Breast epithelium (tissue), 4 donors: ENCODE measurements at regions not wholly inside any gene's neighbourhood (a gene's known extent, or its start where the extent isn't known, plus 50 kb on each side); places are given as distances from the start of the nearest gene placed in this dataset.

Source experiments
- DNase-seq, 2 donors: peaks; one replicate each; pipeline ENCODE4 v3.0.0-alpha.2; 2019; ENCODE audit warnings: low spot score in 2 of 2
- H3K27ac ChIP-seq, 2 donors: fragments of 200-600 bp; sonication (generic) in 1 of 2; one replicate each; pipeline ENCODE4 v1.5.1; 2016 to 2019; ENCODE audit warnings: mild to moderate bottlenecking in 1 of 2
- H3K27me3 ChIP-seq, 2 donors: fragments of 200-600 bp; sonication (generic) in 1 of 2; one replicate each; pipeline versions ENCODE4 v1.5.1 to v1.6.0; 2017 to 2019; ENCODE audit warnings: control low read depth in 1 of 2, mild to moderate bottlenecking in 1 of 2
- H3K36me3 ChIP-seq: fragments of 200-600 bp; one replicate; pipeline ENCODE4 v1.5.1; 2019
- H3K4me1 ChIP-seq, 2 donors: fragments of 200-600 bp; sonication (generic); one replicate each; pipeline ENCODE4 v1.5.1; 2016 to 2019; ENCODE audit warnings: control low read depth in 1 of 2
- H3K4me3 ChIP-seq, 3 donors: fragments of 200-600 bp; sonication (generic); 1 replicate in 2 of 3; 2 replicates in 1 of 3; pipeline ENCODE4 v1.5.1; 2016 to 2019; ENCODE audit warnings: mild to moderate bottlenecking in 3 of 3, moderate library complexity in 2 of 3
- H3K9me3 ChIP-seq, 2 donors: fragments of 200-600 bp; sonication (generic) in 1 of 2; one replicate each; pipeline ENCODE4 v1.5.1; 2016 to 2019; ENCODE audit warnings: control low read depth in 1 of 2
- CTCF ChIP-seq, 3 donors: fragments of 450-650 bp; IDR thresholded peaks; one replicate each; pipeline ENCODE4 v1.5.1; 2016 to 2017; ENCODE audit warnings: antibody characterized with exemption in 3 of 3, mild to moderate bottlenecking in 3 of 3, moderate library complexity in 3 of 3
- POLR2A ChIP-seq: fragments of 450-650 bp; IDR thresholded peaks from one replicate; pipeline ENCODE4 v1.6.1; 2016; ENCODE audit warnings: antibody characterized with exemption, mild to moderate bottlenecking, moderate library complexity
- POLR2AphosphoS5 ChIP-seq, 3 donors: sonication (generic); formaldehyde crosslinking; IDR thresholded peaks; one replicate each; pipeline ENCODE4 v1.6.1; 2017; ENCODE audit warnings: antibody characterized with exemption in 3 of 3
- intact Hi-C: fragments of 100-400 bp; cut with DNase I; formaldehyde crosslinking; loops from one replicate; pipeline ENCODE4 v1.15.1; 2023; ENCODE audit warnings: low total_unique reads

GRCh38 chr20:52432740-52433139 is 241.2 kb upstream of the ZFP64 start:
- Histone ChIP-seq H3K4me3 (no peak overlapping the region), H3K4me1 (no peaks in the 10 kb centered on the region), H3K27ac (no peak overlapping the region), H3K27me3 (no peaks in the 10 kb centered on the region), H3K9me3 (no peaks in the 10 kb centered on the region), H3K36me3 (no peaks in the 10 kb centered on the region)
- TF ChIP-seq CTCF (IDR thresholded peaks at IDR 0.05) (no peak), POLR2AphosphoS5 (IDR thresholded peaks at IDR 0.05) (no peak), POLR2A (no peak)
- no peak for DNase-seq
- intact Hi-C loops = no loop called here

GRCh38 chr20:52429029-52429428 is 237.4 kb upstream of the ZFP64 start:
- TF ChIP-seq CTCF (IDR thresholded peaks at IDR 0.05) = no peak
- no peak for TF ChIP-seq POLR2A
- no peaks in the 10 kb centered on the region for H3K27me3 ChIP-seq
- H3K27ac ChIP-seq = no peak overlapping the region
- no peak overlapping the region for H3K4me3 ChIP-seq
- no peaks in the 10 kb centered on the region for H3K4me1 ChIP-seq
- H3K9me3 ChIP-seq = no peaks in the 10 kb centered on the region
- H3K36me3 ChIP-seq = no peaks in the 10 kb centered on the region
- DNase-seq = no peak
- intact Hi-C loops = no loop called here

GRCh38 chr20:52427960-52428359 is 236.4 kb upstream of the ZFP64 start:
- DNase-seq = no peak
- intact Hi-C loops = no loop called here
- TF ChIP-seq CTCF (IDR thresholded peaks at IDR 0.05) = no peak
- TF ChIP-seq POLR2AphosphoS5 (IDR thresholded peaks at IDR 0.05) = no peak
- TF ChIP-seq POLR2A = no peak
- H3K27me3 ChIP-seq = no peaks in the 10 kb centered on the region
- no peaks in the 10 kb centered on the region for H3K9me3 ChIP-seq
- H3K27ac ChIP-seq = no peak overlapping the region
- H3K4me1 ChIP-seq = no peaks in the 10 kb centered on the region
- H3K4me3 ChIP-seq = no peak overlapping the region
- no peaks in the 10 kb centered on the region for H3K36me3 ChIP-seq

GRCh38 chr20:52426856-52427255 is 235.3 kb upstream of the ZFP64 start:
- Histone ChIP-seq H3K9me3 (no peaks in the 10 kb centered on the region), H3K27me3 (no peaks in the 10 kb centered on the region), H3K4me3 (no peak overlapping the region), H3K4me1 (no peaks in the 10 kb centered on the region), H3K27ac (no peak overlapping the region), H3K36me3 (no peaks in the 10 kb centered on the region)
- intact Hi-C loops = no loop called here
- TF ChIP-seq POLR2AphosphoS5 (IDR thresholded peaks at IDR 0.05) = no peak
- no peak for TF ChIP-seq CTCF (IDR thresholded peaks at IDR 0.05)
- no peak for TF ChIP-seq POLR2A
- DNase-seq = no peak

- Histone ChIP-seq H3K27ac (no peak overlapping the region), H3K4me3 (no peak overlapping the region), H3K9me3 (no peaks in the 10 kb centered on the region), H3K4me1 (no peaks in the 10 kb centered on the region), H3K27me3 (no peaks in the 10 kb centered on the region), H3K36me3 (no peaks in the 10 kb centered on the region)
- no peak for DNase-seq
- intact Hi-C loops = no loop called here
- TF ChIP-seq CTCF (IDR thresholded peaks at IDR 0.05) (no peak), POLR2AphosphoS5 (IDR thresholded peaks at IDR 0.05) (no peak), POLR2A (no peak)
Measured at GRCh38 chr20:52425701-52426100, 234.1 kb upstream of the ZFP64 start.
